ENCODE measurements at regions not wholly inside any gene's neighbourhood (a gene's known extent, or its start where the extent isn't known, plus 50 kb on each side); places are given as distances from the start of the nearest gene placed in this dataset.

- H2AK5ac ChIP-seq (ENCODE audit: low read depth, low read length): no peak overlapping the region
- H3K18ac ChIP-seq (ENCODE audit: extremely low read depth, low read length): no peak overlapping the region
- no peaks in the 10 kb centered on the region for H3K36me3 ChIP-seq (ENCODE audit: control insufficient read depth in 2 of 4, insufficient read depth in 4 of 4, low read length in 3 of 4)
- 95% methylated on average over 1 of the region's 1 CpG; no CpG with 5 or more reads in 1 of the 2 experiments for WGBS, 2 experiments (ENCODE audit: extremely low coverage in 1 of 2, insufficient coverage in 1 of 2, insufficient read length in 1 of 2, insufficient replicate concordance in 2 of 2, low coverage in 1 of 2, low lambda C conversion rate in 2 of 2, missing lambda C conversion rate in 1 of 2)
- no peak overlapping the region for H4K8ac ChIP-seq (ENCODE audit: extremely low read depth, insufficient read depth, low read length)
- no peak overlapping the region for H3K56ac ChIP-seq (replicated peaks; ENCODE audit: insufficient read length, low read depth, low read length)
- no peak overlapping the region for H3K27ac ChIP-seq (ENCODE audit: low read depth, low read length)
- H3K9me3 ChIP-seq (ENCODE audit: insufficient read depth in 2 of 2, low read depth in 1 of 2, low read length in 1 of 2): no peaks in the 10 kb centered on the region
- H3K4me1 ChIP-seq (replicated peaks in 1 of 4; ENCODE audit: control insufficient read depth in 3 of 4, insufficient read depth in 4 of 4, low read length in 3 of 4): peaks cover 2 to 19% (median 10%) of the 10 kb centered on the region in 4 experiments
- H4K20me1 ChIP-seq (replicated peaks in 1 of 2; ENCODE audit: control insufficient read depth in 1 of 2, insufficient read depth in 2 of 2, low read length in 2 of 2): no peaks in the 10 kb centered on the region
- H2BK15ac ChIP-seq (ENCODE audit: low read length): no peak overlapping the region
- H3K4me3 ChIP-seq (ENCODE audit: extremely low read depth in 1 of 4, insufficient read depth in 2 of 4, low read depth in 3 of 4, low read length in 4 of 4): no peak overlapping the region
- no peak for TF ChIP-seq KDM1A (IDR thresholded peaks at IDR 0.05; ENCODE audit: borderline replicate concordance, low read length)
- H3K14ac ChIP-seq (ENCODE audit: insufficient read length): no peak overlapping the region
- H4K5ac ChIP-seq (ENCODE audit: insufficient read length, low read depth, low read length): no peak overlapping the region
- H3K9ac ChIP-seq (replicated peaks in 1 of 4; ENCODE audit: extremely low read depth in 1 of 4, low read depth in 3 of 4, low read length in 3 of 4): no peak overlapping the region; a peak in 1 of 7 replicates
- CTCF ChIA-PET (ENCODE audit: partially characterized antibody): interaction anchor here (1.0 to 2.6 kb wide), 6 partner anchors 18 to 94 kb away, joined by 3 to 11 read pairs (median 4); no protein-coding TSS in a partner anchor
- H3K23me2 ChIP-seq (ENCODE audit: low read depth, low read length): peaks cover 11% of the 10 kb centered on the region; the same call in 1 of the 2 replicates
- no peak overlapping the region for H2BK20ac ChIP-seq (ENCODE audit: low read length)
- H3K79me2 ChIP-seq (ENCODE audit: control insufficient read depth in 1 of 2, insufficient read depth in 2 of 2, low read length in 2 of 2): no peaks in the 10 kb centered on the region
- H3K4ac ChIP-seq (replicated peaks; ENCODE audit: insufficient read length, low read depth, low read length): no peak overlapping the region
- H2AFZ ChIP-seq (ENCODE audit: low read length): no peak overlapping the region
- FAIRE-seq (no peak), DNase-seq (ENCODE audit: low read depth in 1 of 2, low spot score in 2 of 2) (no peak)
- POLR2A ChIA-PET (ENCODE audit: partially characterized antibody): no interaction called here
- no peaks in the 10 kb centered on the region for H3K79me1 ChIP-seq (ENCODE audit: low read depth, low read length)
- no peak overlapping the region for H2BK5ac ChIP-seq (ENCODE audit: low read depth, low read length)
- H4K91ac ChIP-seq (replicated peaks; ENCODE audit: insufficient read length, low read length): no peak overlapping the region
- H2BK120ac ChIP-seq (replicated peaks; ENCODE audit: low read depth, low read length): no peak overlapping the region
- no peak overlapping the region for H3K23ac ChIP-seq (ENCODE audit: insufficient read length)
- H2BK12ac ChIP-seq (ENCODE audit: low read depth, low read length): no peak overlapping the region
- H3K27me3 ChIP-seq (replicated peaks in 1 of 4; ENCODE audit: control insufficient read depth in 3 of 4, extremely low read depth in 1 of 4, insufficient read depth in 3 of 4, low read length in 3 of 4): peaks cover 4 to 55% (median 36%) of the 10 kb centered on the region in 4 experiments
- H3K4me2 ChIP-seq (ENCODE audit: insufficient read depth in 1 of 2, low read depth in 2 of 2, low read length in 2 of 2): no peak overlapping the region
Observed at GRCh38 chr2:120583851-120584570, 151.7 kb upstream of the GLI2 start.
